ENCODE measurements at regions not wholly inside any gene's neighbourhood (a gene's known extent, or its start where the extent isn't known, plus 50 kb on each side); places are given as distances from the start of the nearest gene placed in this dataset.

- TF ChIP-seq CTCF (IDR thresholded peaks at IDR 0.05; ENCODE audit: low read depth, low read length): no peak
- no peak for TF ChIP-seq MYC (IDR thresholded peaks at IDR 0.05; ENCODE audit: low read depth, low read length)
- no peak for TF ChIP-seq MAX (IDR thresholded peaks at IDR 0.05; ENCODE audit: low read depth, low read length)
These were observed 133.4 kb downstream of the ACTBL2 start for GRCh38 chr5:57349214-57349613.

Data from NB4 (cell line).